Large intestine (tissue), 3 donors: ENCODE measurements at regions not wholly inside any gene's neighbourhood (a gene's known extent, or its start where the extent isn't known, plus 50 kb on each side); places are given as distances from the start of the nearest gene placed in this dataset.
"Not testable (repeated sequence)": the region's sequence is repeated elsewhere in the genome, so short reads cannot be mapped to it uniquely, and the experiment has no call there.

ENCODE experiments used
- DNase-seq, 2 donors: peaks; one replicate each; pipeline versions ENCODE4 v3.0.0 to v3.0.0-alpha.2; 2013
- H3K27ac ChIP-seq: one replicate; pipeline ENCODE4 v1.5.1; 2013; ENCODE audit warnings: low read length
- H3K27me3 ChIP-seq: 2 replicates; pipeline ENCODE4 v1.6.1; 2013; ENCODE audit warnings: low read length; ENCODE audit not compliant: control insufficient read depth, insufficient read depth
- H3K36me3 ChIP-seq: 2 replicates; pipeline ENCODE4 v1.6.1; 2013; ENCODE audit warnings: low read length; ENCODE audit not compliant: control insufficient read depth, insufficient read depth
- H3K4me1 ChIP-seq: one replicate; pipeline ENCODE4 v1.6.1; 2013; ENCODE audit warnings: low read length; ENCODE audit not compliant: control insufficient read depth, insufficient read depth
- H3K4me3 ChIP-seq: one replicate; pipeline ENCODE4 v1.5.1; 2013; ENCODE audit warnings: low read length
- H3K9me3 ChIP-seq: one replicate; pipeline ENCODE4 v1.6.1; 2013; ENCODE audit warnings: mild to moderate bottlenecking, low read depth, low read length, moderate library complexity; ENCODE audit not compliant: control insufficient read depth
- WGBS: methylation state at CpG from one replicate; pipeline ENCODE4 v1.1.5; 2013; ENCODE audit warnings: low lambda C conversion rate; ENCODE audit not compliant: insufficient coverage; 5-methylcytosine and 5-hydroxymethylcytosine counted together

DNA sequence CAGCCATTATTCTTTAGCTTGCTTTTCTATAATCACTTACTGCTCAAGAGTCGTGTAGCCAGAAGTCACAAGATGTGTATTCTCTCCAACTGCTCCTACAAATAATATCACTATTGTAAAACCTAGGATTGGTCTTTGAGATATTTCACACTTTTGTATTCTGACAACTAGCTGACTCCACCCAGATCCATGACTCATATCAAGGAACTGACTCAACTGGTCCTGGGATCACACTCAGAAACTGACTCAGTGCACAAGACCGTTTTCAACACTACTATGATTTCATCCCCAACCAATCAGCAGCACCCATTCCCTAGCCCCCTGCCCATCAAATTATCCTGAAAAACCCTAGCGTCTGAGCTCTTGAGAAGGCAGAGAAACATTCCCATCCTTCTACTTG, 56.5 kb upstream of the ORC5 start:
- no peak overlapping the region for H3K27ac ChIP-seq

DNA sequence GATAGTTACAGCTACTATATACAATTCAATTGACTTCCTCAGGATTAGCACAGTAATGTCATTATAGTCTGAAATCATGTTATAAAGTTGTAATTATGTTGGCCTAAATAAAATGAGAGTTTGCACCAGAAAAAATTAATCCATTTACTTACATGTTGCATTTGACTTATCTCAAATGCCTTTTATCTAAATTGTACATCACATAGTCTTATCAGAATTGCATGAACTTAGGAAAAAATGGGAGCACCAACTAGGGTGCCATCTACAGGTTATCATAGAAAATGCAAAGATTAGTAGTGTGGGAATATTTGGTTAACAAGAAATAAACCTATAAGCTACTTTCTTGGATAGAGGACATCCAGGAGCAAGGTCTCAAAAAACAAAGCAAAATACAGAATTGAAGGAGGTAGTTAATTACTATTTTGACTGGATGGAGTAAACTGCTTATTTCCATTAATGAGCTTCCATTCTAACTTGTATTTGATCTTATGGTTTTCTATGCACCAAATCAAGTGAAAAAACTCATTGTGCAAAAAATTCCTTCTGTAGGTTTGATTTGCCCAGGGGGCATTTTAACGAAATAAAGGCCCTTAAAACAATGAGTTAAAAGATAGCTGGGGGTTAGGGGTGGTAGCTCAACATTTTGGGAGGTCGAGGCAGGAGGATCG, 60.0 kb upstream of the ORC5 start:
- 0% methylated on average over 1 of the region's 3 CpGs for WGBS
- Histone ChIP-seq H3K36me3 (no peaks in the 10 kb centered on the region), H3K4me3 (no peak overlapping the region), H3K9me3 (no peaks in the 10 kb centered on the region), H3K27me3 (no peaks in the 10 kb centered on the region), H3K4me1 (no peaks in the 10 kb centered on the region), H3K27ac (no peak overlapping the region)
- no peak for DNase-seq

More for the DNA sequence above, 56.5 kb upstream of the ORC5 start:
- H3K4me3 ChIP-seq = no peak overlapping the region
- WGBS = no CpG with 5 or more reads among the region's 3 CpGs
- H3K9me3 ChIP-seq = no peaks in the 10 kb centered on the region
- H3K36me3 ChIP-seq = no peaks in the 10 kb centered on the region
- no peaks in the 10 kb centered on the region for H3K4me1 ChIP-seq
- no peaks in the 10 kb centered on the region for H3K27me3 ChIP-seq
- DNase-seq = no peak

DNA sequence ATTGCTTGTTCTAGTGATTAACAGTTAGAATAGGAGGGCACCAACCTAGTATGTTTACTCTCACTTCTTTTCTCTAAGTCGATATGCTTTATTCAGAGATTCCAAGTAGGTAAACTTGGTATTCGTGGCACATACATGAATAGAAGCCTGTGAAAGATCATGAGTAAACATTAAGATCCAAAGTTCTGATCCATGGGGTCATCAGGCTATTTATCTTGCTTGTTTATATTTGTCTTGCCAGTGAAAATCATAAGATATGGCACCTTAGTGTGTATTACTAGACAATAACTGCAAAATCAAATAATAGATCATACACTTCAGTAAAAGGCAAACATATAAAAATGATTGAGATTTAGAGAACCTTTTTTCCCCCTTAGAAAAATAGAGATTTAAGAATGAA, 56.5 kb upstream of the LHFPL3 start:
- Histone ChIP-seq H3K36me3 (no peaks in the 10 kb centered on the region), H3K27ac (no peak overlapping the region), H3K9me3 (no peaks in the 10 kb centered on the region), H3K4me3 (no peak overlapping the region), H3K4me1 (no peaks in the 10 kb centered on the region), H3K27me3 (no peaks in the 10 kb centered on the region)
- WGBS = 71% methylated on average over 1 of the region's 2 CpGs
- DNase-seq = no peak

DNA sequence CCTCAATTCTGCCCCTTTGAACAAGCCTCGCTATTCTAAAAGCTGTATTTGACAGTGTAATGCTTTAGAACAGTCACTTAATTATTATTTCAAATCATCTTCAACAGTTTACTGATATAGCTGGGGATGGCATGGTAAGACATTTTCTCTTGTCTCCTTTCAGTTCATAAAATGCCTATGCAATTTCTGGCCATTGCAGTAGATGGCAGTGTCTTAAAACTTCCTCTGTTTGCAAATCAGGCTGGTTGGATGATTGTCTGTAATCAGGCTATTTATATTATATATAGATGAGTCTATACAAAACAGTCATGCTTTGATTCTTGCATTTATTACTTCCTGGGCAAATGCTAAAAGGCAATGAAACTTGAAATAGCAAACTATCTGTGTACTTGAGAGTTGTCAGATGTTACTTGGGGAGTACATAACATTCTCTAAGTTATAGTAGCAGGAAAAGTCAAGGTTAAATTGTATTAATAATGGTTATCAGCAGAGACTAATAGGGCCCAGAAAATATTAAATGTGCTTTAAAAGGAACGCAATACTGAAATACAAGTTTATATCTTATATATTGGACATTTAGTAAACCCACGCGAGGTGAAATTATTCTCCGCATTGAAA, 55.5 kb upstream of the LHFPL3 start:
- Histone ChIP-seq H3K4me1 (no peaks in the 10 kb centered on the region), H3K27ac (no peak overlapping the region), H3K27me3 (no peaks in the 10 kb centered on the region), H3K9me3 (no peaks in the 10 kb centered on the region), H3K4me3 (no peak overlapping the region), H3K36me3 (no peaks in the 10 kb centered on the region)
- 100% methylated on average over 2 of the region's 5 CpGs for WGBS
- DNase-seq = peak in 1 of 2 donors; percentile 3

DNA sequence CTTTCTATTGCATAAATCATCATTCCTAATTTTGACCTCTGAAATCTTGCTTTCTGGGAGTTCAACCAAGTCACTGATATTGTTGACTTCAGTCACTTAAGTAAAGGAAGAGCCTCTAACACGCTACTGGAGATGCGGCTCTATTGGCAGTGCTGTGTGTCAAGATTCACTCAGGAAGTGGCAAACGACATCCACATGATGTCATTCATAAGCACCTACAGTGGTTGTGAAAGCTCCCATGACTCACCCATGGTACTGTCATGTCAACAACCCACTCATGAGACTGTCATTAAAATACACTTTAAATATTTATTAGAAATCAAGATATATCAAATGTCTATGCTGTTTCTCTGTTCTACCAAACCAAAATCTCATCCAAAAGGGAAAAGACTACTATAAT, 52.5 kb upstream of the LHFPL3 start:
- no CpG with 5 or more reads among the region's 3 CpGs for WGBS
- DNase-seq = no peak

DNA sequence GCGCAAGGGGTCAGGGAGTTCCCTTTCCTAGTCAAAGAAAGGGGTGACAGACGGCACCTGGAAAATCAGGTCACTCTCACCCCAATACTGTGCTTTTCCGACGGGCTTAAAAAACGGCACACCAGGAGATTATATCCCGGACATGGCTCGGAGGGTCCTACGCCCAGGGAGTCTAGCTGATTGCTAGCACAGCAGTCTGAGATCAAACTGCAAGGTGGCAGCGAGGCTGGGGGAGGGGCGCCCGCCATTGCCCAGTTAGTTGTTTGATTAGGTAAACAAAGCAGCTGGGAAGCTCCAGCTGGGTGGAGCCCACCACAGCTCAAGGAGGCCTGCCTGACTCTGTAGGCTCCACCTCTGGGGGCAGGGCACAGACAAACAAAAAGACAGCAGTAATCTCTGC, 51.7 kb upstream of the LHFPL3 start:
- H3K4me1 ChIP-seq, H3K9me3 ChIP-seq, H3K27ac ChIP-seq, H3K36me3 ChIP-seq, DNase-seq, H3K27me3 ChIP-seq, H3K4me3 ChIP-seq: not testable (repeated sequence)
- no CpG with 5 or more reads among the region's 11 CpGs for WGBS

More for the DNA sequence above, 52.5 kb upstream of the LHFPL3 start:
- Histone ChIP-seq H3K27me3 (no peaks in the 10 kb centered on the region), H3K4me1 (no peaks in the 10 kb centered on the region), H3K9me3 (no peaks in the 10 kb centered on the region), H3K36me3 (no peaks in the 10 kb centered on the region), H3K4me3 (no peak overlapping the region), H3K27ac (no peak overlapping the region)
